H9 (cell line): ENCODE measurements at regions not wholly inside any gene's neighbourhood (a gene's known extent, or its start where the extent isn't known, plus 50 kb on each side); places are given as distances from the start of the nearest gene placed in this dataset.

Experiments used
- DNase-seq: peaks from one replicate; pipeline ENCODE4 v3.0.0-alpha.2; 2017
- H2AFZ ChIP-seq: one replicate; pipeline ENCODE4 v1.6.1; 2013; ENCODE audit warnings: mild to moderate bottlenecking, low read length, control low read depth, moderate library complexity
- H2AK5ac ChIP-seq: 2 replicates; pipeline ENCODE4 v1.6.1; 2013; ENCODE audit warnings: low read length, control low read depth, mixed read lengths; ENCODE audit not compliant: insufficient read length
- H2BK120ac ChIP-seq: one replicate; pipeline ENCODE4 v1.6.1; 2013; ENCODE audit warnings: low read depth, mild to moderate bottlenecking, low read length, control low read depth, inconsistent platforms; ENCODE audit not compliant: poor library complexity, severe bottlenecking
- H2BK12ac ChIP-seq: 2 replicates; pipeline ENCODE4 v1.6.1; 2013; ENCODE audit warnings: low read length, control low read depth, mixed read lengths, low read depth; ENCODE audit not compliant: insufficient read length
- H2BK15ac ChIP-seq: 2 replicates; pipeline ENCODE4 v1.6.1; 2013; ENCODE audit warnings: low read depth, low read length, control low read depth
- H2BK20ac ChIP-seq: one replicate; pipeline ENCODE4 v1.6.1; 2013; ENCODE audit warnings: low read depth, mild to moderate bottlenecking, low read length, control low read depth, inconsistent platforms; ENCODE audit not compliant: poor library complexity, severe bottlenecking
- H2BK5ac ChIP-seq: 2 replicates; pipeline ENCODE4 v1.6.1; 2013; ENCODE audit warnings: low read length, control low read depth, mixed read lengths; ENCODE audit not compliant: insufficient read length
- H3K14ac ChIP-seq: 2 replicates; pipeline ENCODE4 v1.6.1; 2013; ENCODE audit warnings: low read length, control low read depth; ENCODE audit not compliant: insufficient read depth
- H3K18ac ChIP-seq: 2 replicates; pipeline ENCODE4 v1.6.1; 2013; ENCODE audit warnings: low read depth, mild to moderate bottlenecking, mixed read lengths, low read length, control low read depth; ENCODE audit not compliant: insufficient read length
- H3K23ac ChIP-seq: 2 replicates; pipeline ENCODE4 v1.6.1; 2013; ENCODE audit warnings: low read length, control low read depth, mixed read lengths, low read depth; ENCODE audit not compliant: insufficient read length
- H3K23me2 ChIP-seq: 2 replicates; pipeline ENCODE4 v1.6.1; 2013; ENCODE audit warnings: low read depth, mild to moderate bottlenecking, mixed read lengths, low read length, control low read depth; ENCODE audit not compliant: insufficient read length, poor library complexity, severe bottlenecking
- H3K27ac ChIP-seq: 2 replicates; pipeline ENCODE4 v1.5.1; 2013; ENCODE audit warnings: low read length, control low read depth, mixed read lengths, low read depth; ENCODE audit not compliant: insufficient read length
- H3K27me3 ChIP-seq: 2 replicates; pipeline ENCODE4 v1.6.1; 2013; ENCODE audit warnings: low read length, control low read depth, inconsistent platforms; ENCODE audit not compliant: insufficient read depth
- H3K4ac ChIP-seq: 2 replicates; pipeline ENCODE4 v1.6.1; 2013; ENCODE audit warnings: low read depth, mild to moderate bottlenecking, control low read depth, inconsistent platforms, low read length, moderate library complexity
- H3K4me1 ChIP-seq: 2 replicates; pipeline ENCODE4 v1.6.1; 2013; ENCODE audit warnings: low read length, control low read depth, inconsistent platforms; ENCODE audit not compliant: insufficient read depth
- H3K4me2 ChIP-seq: 2 replicates; pipeline ENCODE4 v1.6.1; 2013; ENCODE audit warnings: low read length, control low read depth, mixed read lengths; ENCODE audit not compliant: insufficient read length, insufficient read depth
- H3K56ac ChIP-seq: 2 replicates; pipeline ENCODE4 v1.6.1; 2013; ENCODE audit warnings: low read depth, mild to moderate bottlenecking, mixed read lengths, low read length, control low read depth; ENCODE audit not compliant: insufficient read length
- H3K79me1 ChIP-seq: 2 replicates; pipeline ENCODE4 v1.6.1; 2013; ENCODE audit warnings: low read depth, mild to moderate bottlenecking, moderate library complexity, low read length, control low read depth, inconsistent platforms; ENCODE audit not compliant: insufficient read depth, poor library complexity, severe bottlenecking
- H3K79me2 ChIP-seq: 2 replicates; pipeline ENCODE4 v1.6.1; 2013; ENCODE audit warnings: low read length, control low read depth, inconsistent platforms; ENCODE audit not compliant: insufficient read depth
- H3K9ac ChIP-seq: 2 replicates; pipeline ENCODE4 v1.6.1; 2013; ENCODE audit warnings: low read length, control low read depth, mixed read lengths; ENCODE audit not compliant: insufficient read length; ENCODE audit errors: extremely low read depth
- H3K9me3 ChIP-seq: one replicate; pipeline ENCODE4 v1.6.1; 2013; ENCODE audit warnings: low read depth, low read length, inconsistent platforms; ENCODE audit not compliant: control insufficient read depth
- H3T11ph ChIP-seq: one replicate; pipeline ENCODE4 v1.6.1; 2013; ENCODE audit warnings: mild to moderate bottlenecking, low read length, control low read depth, inconsistent platforms
- H4K20me1 ChIP-seq: one replicate; pipeline ENCODE4 v1.6.1; 2013; ENCODE audit not compliant: control insufficient read depth, insufficient read length, insufficient read depth
- H4K5ac ChIP-seq: 2 replicates; pipeline ENCODE4 v1.6.1; 2013; ENCODE audit warnings: low read depth, mild to moderate bottlenecking, mixed read lengths, low read length, control low read depth; ENCODE audit not compliant: insufficient read length
- H4K8ac ChIP-seq: replicated peaks from 2 replicates; pipeline ENCODE4 v1.6.1; 2013; ENCODE audit warnings: low read length, control low read depth, mixed read lengths, low read depth; ENCODE audit not compliant: insufficient read length
- H4K91ac ChIP-seq: 2 replicates; pipeline ENCODE4 v1.6.1; 2013; ENCODE audit warnings: low read depth, mild to moderate bottlenecking, moderate library complexity, mixed read lengths, low read length, control low read depth; ENCODE audit not compliant: insufficient read length
- H3K27ac Mint-ChIP-seq, 3 experiments: 2 replicates in 2 of 3; 3 replicates in 1 of 3; pipeline ENCODE4 v1.8.0; 2020 to 2021; ENCODE audit warnings: mixed read lengths in 3 of 3, mild to moderate bottlenecking in 1 of 3, moderate library complexity in 1 of 3
- H3K27me3 Mint-ChIP-seq: 2 replicates; pipeline ENCODE4 v1.8.0; 2021; ENCODE audit warnings: low read depth, mild to moderate bottlenecking, moderate library complexity, mixed read lengths
- H3K36me3 Mint-ChIP-seq, 3 experiments: 2 replicates in 2 of 3; 3 replicates in 1 of 3; pipeline ENCODE4 v1.8.0; 2020 to 2021; ENCODE audit warnings: low read depth in 3 of 3, mixed read lengths in 3 of 3; ENCODE audit not compliant: insufficient read depth in 1 of 3
- H3K4me1 Mint-ChIP-seq, 2 experiments: 2 replicates each; pipeline ENCODE4 v1.8.0; 2020; ENCODE audit warnings: mixed read lengths in 2 of 2
- H3K4me3 Mint-ChIP-seq, 2 experiments: 2 replicates in 1 of 2; 3 replicates in 1 of 2; pipeline ENCODE4 v1.8.0; 2020 to 2021; ENCODE audit warnings: mild to moderate bottlenecking in 2 of 2, mixed read lengths in 2 of 2, moderate library complexity in 1 of 2
- H3K9me3 Mint-ChIP-seq, 2 experiments: 2 replicates in 1 of 2; 3 replicates in 1 of 2; pipeline ENCODE4 v1.8.0; 2020; ENCODE audit warnings: mild to moderate bottlenecking in 2 of 2, mixed read lengths in 2 of 2, moderate library complexity in 1 of 2
- WGBS: extraction: QIAGEN DNeasy Blood & Tissue Kit; methylation state at CpG from one replicate; pipeline ENCODE4 v1.1.7; 2013; ENCODE audit warnings: missing lambda C conversion rate, low lambda C conversion rate, mixed read lengths; ENCODE audit not compliant: insufficient read length; ENCODE audit errors: extremely low coverage; 5-methylcytosine and 5-hydroxymethylcytosine counted together
- TF ChIP-seq, protein P1 (sequence below): fragments of 200-600 bp; sonication (generic); conservative IDR thresholded peaks from 3 replicates; pipeline ENCODE4 v1.8.0; 2021; ENCODE audit warnings: antibody characterized with exemption, mild to moderate bottlenecking

GRCh38 chr5:15116996-15117395 is 245.4 kb upstream of the ANKH start:
- Histone ChIP-seq H3K56ac (no peak overlapping the region), H3K79me1 (no peaks in the 10 kb centered on the region), H3K27ac (no peak overlapping the region), H2BK5ac (no peak overlapping the region), H4K5ac (no peak overlapping the region), H3K14ac (no peak overlapping the region), H3K9me3 (no peaks in the 10 kb centered on the region), H3K23me2 (no peaks in the 10 kb centered on the region), H2AFZ (no peak overlapping the region), H3K4me1 (no peaks in the 10 kb centered on the region), H3K27me3 (no peaks in the 10 kb centered on the region), H4K20me1 (no peaks in the 10 kb centered on the region), H4K8ac (no peak overlapping the region), H2BK120ac (no peak overlapping the region), H3K23ac (no peak overlapping the region), H2BK15ac (no peak overlapping the region), H3K9ac (no peak overlapping the region), H2BK12ac (no peak overlapping the region), H3T11ph (no peak overlapping the region), H4K91ac (no peak overlapping the region), H2AK5ac (no peak overlapping the region), H3K18ac (no peak overlapping the region), H3K79me2 (no peaks in the 10 kb centered on the region), H3K4me2 (no peak overlapping the region), H3K4ac (no peak overlapping the region), H2BK20ac (no peak overlapping the region)
- no peak for DNase-seq
- no CpG with 5 or more reads among the region's 5 CpGs for WGBS
- H3K36me3 Mint-ChIP-seq: peaks cover 6 to 8% (median 7%) of the 10 kb centered on the region in 3 experiments
- H3K9me3 Mint-ChIP-seq: peaks cover 8 to 11% of the 10 kb centered on the region in 2 experiments
- no peaks in the 10 kb centered on the region for H3K27me3 Mint-ChIP-seq
- TF ChIP-seq, protein P1, sequence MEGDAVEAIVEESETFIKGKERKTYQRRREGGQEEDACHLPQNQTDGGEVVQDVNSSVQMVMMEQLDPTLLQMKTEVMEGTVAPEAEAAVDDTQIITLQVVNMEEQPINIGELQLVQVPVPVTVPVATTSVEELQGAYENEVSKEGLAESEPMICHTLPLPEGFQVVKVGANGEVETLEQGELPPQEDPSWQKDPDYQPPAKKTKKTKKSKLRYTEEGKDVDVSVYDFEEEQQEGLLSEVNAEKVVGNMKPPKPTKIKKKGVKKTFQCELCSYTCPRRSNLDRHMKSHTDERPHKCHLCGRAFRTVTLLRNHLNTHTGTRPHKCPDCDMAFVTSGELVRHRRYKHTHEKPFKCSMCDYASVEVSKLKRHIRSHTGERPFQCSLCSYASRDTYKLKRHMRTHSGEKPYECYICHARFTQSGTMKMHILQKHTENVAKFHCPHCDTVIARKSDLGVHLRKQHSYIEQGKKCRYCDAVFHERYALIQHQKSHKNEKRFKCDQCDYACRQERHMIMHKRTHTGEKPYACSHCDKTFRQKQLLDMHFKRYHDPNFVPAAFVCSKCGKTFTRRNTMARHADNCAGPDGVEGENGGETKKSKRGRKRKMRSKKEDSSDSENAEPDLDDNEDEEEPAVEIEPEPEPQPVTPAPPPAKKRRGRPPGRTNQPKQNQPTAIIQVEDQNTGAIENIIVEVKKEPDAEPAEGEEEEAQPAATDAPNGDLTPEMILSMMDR: no peak
- no peaks in the 10 kb centered on the region for H3K4me1 Mint-ChIP-seq
- H3K4me3 Mint-ChIP-seq: no peak overlapping the region
- no peak overlapping the region for H3K27ac Mint-ChIP-seq
